PC-3 (cell line): ENCODE measurements at regions not wholly inside any gene's neighbourhood (a gene's known extent, or its start where the extent isn't known, plus 50 kb on each side); places are given as distances from the start of the nearest gene placed in this dataset.

Experiments used
- CTCF ChIP-seq: fragments of 300-600 bp; sonication (generic); conservative IDR thresholded peaks from 2 replicates; pipeline ENCODE4 v1.5.1; 2017; ENCODE audit warnings: antibody characterized with exemption, low read depth, mild to moderate bottlenecking, low read length
- EZH2 ChIP-seq: fragments of 300-600 bp; sonication (generic); IDR thresholded peaks from one replicate; pipeline ENCODE4 v1.6.1; 2017; ENCODE audit warnings: antibody characterized with exemption, mild to moderate bottlenecking, low read length; ENCODE audit not compliant: unreplicated experiment
- EZH2phosphoT487 ChIP-seq: fragments of 300-600 bp; sonication (generic); IDR thresholded peaks from 2 replicates; pipeline ENCODE4 v1.6.1; 2018; ENCODE audit warnings: mild to moderate bottlenecking, antibody characterized with exemption, low read length, borderline replicate concordance

GRCh38 chr7:36070230-36070629 lies 82.8 kb upstream of the EEPD1 start:
- TF ChIP-seq CTCF (no peak), EZH2phosphoT487 (no peak), EZH2 (no peak)
